Nephron (organoid): ENCODE measurements at regions not wholly inside any gene's neighbourhood (a gene's known extent, or its start where the extent isn't known, plus 50 kb on each side); places are given as distances from the start of the nearest gene placed in this dataset.

ENCODE experiments used
- H3K27ac Mint-ChIP-seq, 3 experiments: 2 replicates each; pipeline ENCODE4 v1.8.0; 2020; ENCODE audit warnings: mixed read lengths in 3 of 3, mild to moderate bottlenecking in 2 of 3, moderate library complexity in 1 of 3
- H3K27me3 Mint-ChIP-seq: 2 replicates; pipeline ENCODE4 v1.8.0; 2021; ENCODE audit warnings: low read depth, mild to moderate bottlenecking, moderate library complexity, mixed read lengths
- H3K36me3 Mint-ChIP-seq: 2 replicates; pipeline ENCODE4 v1.8.0; 2020; ENCODE audit warnings: low read depth, mixed read lengths
- H3K4me1 Mint-ChIP-seq: 2 replicates; pipeline ENCODE4 v1.8.0; 2020; ENCODE audit warnings: mixed read lengths
- H3K4me3 Mint-ChIP-seq, 3 experiments: 2 replicates each; pipeline ENCODE4 v1.8.0; 2020; ENCODE audit warnings: mild to moderate bottlenecking in 3 of 3, mixed read lengths in 3 of 3, moderate library complexity in 2 of 3
- H3K9me3 Mint-ChIP-seq: 2 replicates; pipeline ENCODE4 v1.8.0; 2020; ENCODE audit warnings: mixed read lengths
- TF ChIP-seq, protein P1 (sequence below), 3 experiments: fragments of 200-600 bp; sonication (generic); IDR thresholded peaks; one replicate each; pipeline ENCODE4 v1.5.0; 2021; ENCODE audit warnings: antibody characterized with exemption in 3 of 3; ENCODE audit not compliant: unreplicated experiment in 3 of 3

- H3K9me3 Mint-ChIP-seq = no peaks in the 10 kb centered on the region
- H3K27me3 Mint-ChIP-seq = no peaks in the 10 kb centered on the region
- TF ChIP-seq, protein P1, sequence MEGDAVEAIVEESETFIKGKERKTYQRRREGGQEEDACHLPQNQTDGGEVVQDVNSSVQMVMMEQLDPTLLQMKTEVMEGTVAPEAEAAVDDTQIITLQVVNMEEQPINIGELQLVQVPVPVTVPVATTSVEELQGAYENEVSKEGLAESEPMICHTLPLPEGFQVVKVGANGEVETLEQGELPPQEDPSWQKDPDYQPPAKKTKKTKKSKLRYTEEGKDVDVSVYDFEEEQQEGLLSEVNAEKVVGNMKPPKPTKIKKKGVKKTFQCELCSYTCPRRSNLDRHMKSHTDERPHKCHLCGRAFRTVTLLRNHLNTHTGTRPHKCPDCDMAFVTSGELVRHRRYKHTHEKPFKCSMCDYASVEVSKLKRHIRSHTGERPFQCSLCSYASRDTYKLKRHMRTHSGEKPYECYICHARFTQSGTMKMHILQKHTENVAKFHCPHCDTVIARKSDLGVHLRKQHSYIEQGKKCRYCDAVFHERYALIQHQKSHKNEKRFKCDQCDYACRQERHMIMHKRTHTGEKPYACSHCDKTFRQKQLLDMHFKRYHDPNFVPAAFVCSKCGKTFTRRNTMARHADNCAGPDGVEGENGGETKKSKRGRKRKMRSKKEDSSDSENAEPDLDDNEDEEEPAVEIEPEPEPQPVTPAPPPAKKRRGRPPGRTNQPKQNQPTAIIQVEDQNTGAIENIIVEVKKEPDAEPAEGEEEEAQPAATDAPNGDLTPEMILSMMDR (IDR thresholded peaks at IDR 0.05; ENCODE audit: unreplicated experiment in 3 of 3) = no peak
- H3K36me3 Mint-ChIP-seq = no peaks in the 10 kb centered on the region
- H3K4me3 Mint-ChIP-seq = no peak overlapping the region
- H3K27ac Mint-ChIP-seq = no peak overlapping the region
- no peaks in the 10 kb centered on the region for H3K4me1 Mint-ChIP-seq
Measured at GRCh38 chr15:25557926-25558325, 119.1 kb upstream of the UBE3A start.

GRCh38 chr15:25556136-25556535, 117.3 kb upstream of the UBE3A start:
- H3K4me3 Mint-ChIP-seq = no peak overlapping the region
- H3K36me3 Mint-ChIP-seq = no peaks in the 10 kb centered on the region
- H3K4me1 Mint-ChIP-seq = no peaks in the 10 kb centered on the region
- TF ChIP-seq, protein P1 (IDR thresholded peaks at IDR 0.05; ENCODE audit: unreplicated experiment in 3 of 3) = no peak
- no peak overlapping the region for H3K27ac Mint-ChIP-seq
- no peaks in the 10 kb centered on the region for H3K27me3 Mint-ChIP-seq
- no peaks in the 10 kb centered on the region for H3K9me3 Mint-ChIP-seq

GRCh38 chr15:25554640-25555039, 115.8 kb upstream of the UBE3A start:
- Mint-ChIP-seq H3K27ac (no peak overlapping the region), H3K36me3 (no peaks in the 10 kb centered on the region), H3K4me1 (no peaks in the 10 kb centered on the region), H3K9me3 (no peaks in the 10 kb centered on the region), H3K4me3 (no peak overlapping the region), H3K27me3 (no peaks in the 10 kb centered on the region)
- TF ChIP-seq, protein P1 (IDR thresholded peaks at IDR 0.05; ENCODE audit: unreplicated experiment in 3 of 3) = no peak

- H3K27me3 Mint-ChIP-seq = no peaks in the 10 kb centered on the region
- H3K4me3 Mint-ChIP-seq = no peak overlapping the region
- H3K36me3 Mint-ChIP-seq = no peaks in the 10 kb centered on the region
- TF ChIP-seq, protein P1 (IDR thresholded peaks at IDR 0.05; ENCODE audit: unreplicated experiment in 3 of 3) = no peak
- H3K4me1 Mint-ChIP-seq = peaks cover 12% of the 10 kb centered on the region
- H3K27ac Mint-ChIP-seq = no peak overlapping the region
- no peaks in the 10 kb centered on the region for H3K9me3 Mint-ChIP-seq
Measured at GRCh38 chr15:25548600-25548999, 109.8 kb upstream of the UBE3A start.

DNA sequence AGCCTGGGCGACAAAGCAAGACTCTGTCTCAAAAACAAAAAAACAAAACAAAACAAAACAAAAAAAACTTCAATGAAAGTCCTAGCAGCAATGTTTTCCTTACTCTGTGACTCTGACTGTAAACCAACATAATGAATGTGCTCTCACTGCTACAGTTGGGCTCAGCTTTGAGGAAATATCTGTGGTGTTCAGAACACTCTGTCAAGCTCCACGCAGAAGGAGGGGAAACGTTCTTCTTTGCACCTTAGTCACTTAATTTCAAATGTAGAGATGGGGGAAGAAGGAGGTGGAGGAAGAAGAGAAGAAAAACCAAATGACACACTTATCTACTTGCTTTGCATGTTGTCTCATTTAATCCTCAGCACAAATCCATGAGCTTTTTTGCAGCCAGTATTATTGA, 107.1 kb upstream of the UBE3A start:
- Mint-ChIP-seq H3K27ac (no peak overlapping the region), H3K27me3 (no peaks in the 10 kb centered on the region), H3K36me3 (no peaks in the 10 kb centered on the region), H3K4me1 (peaks cover 24% of the 10 kb centered on the region), H3K4me3 (no peak overlapping the region), H3K9me3 (no peaks in the 10 kb centered on the region)
- TF ChIP-seq, protein P1 (IDR thresholded peaks at IDR 0.05; ENCODE audit: unreplicated experiment in 3 of 3) = no peak

DNA sequence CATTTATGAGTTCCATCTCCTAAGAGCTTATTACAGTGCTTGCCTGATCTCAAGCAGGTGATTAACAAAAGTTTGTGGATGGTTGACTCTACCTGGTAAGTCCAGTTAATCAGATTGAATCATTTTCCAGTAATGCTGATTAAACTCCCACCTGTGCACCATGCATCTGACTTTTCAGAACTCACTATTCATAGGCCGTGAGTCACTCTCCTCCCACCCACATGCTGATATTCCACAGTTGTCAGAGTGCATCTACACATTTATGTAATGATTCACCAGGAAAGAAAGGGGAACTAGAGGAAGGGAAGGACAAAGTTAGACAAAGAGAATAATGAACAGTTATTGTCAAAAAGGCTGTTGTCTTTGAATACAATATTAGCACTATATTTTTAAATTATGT, 106.2 kb upstream of the UBE3A start:
- Mint-ChIP-seq H3K36me3 (no peaks in the 10 kb centered on the region), H3K4me1 (peaks cover 24% of the 10 kb centered on the region), H3K4me3 (no peak overlapping the region), H3K27ac (peak overlapping the region in 1 of 3 experiments; percentile 1), H3K27me3 (no peaks in the 10 kb centered on the region), H3K9me3 (no peaks in the 10 kb centered on the region)
- TF ChIP-seq, protein P1 (IDR thresholded peaks at IDR 0.05; ENCODE audit: unreplicated experiment in 3 of 3) = no peak
